ENCODE measurements at regions not wholly inside any gene's neighbourhood (a gene's known extent, or its start where the extent isn't known, plus 50 kb on each side); places are given as distances from the start of the nearest gene placed in this dataset.

GRCh38 chr18:55857409-55857808 lies 269.4 kb upstream of the TCF4 start:
- Histone ChIP-seq H3K27ac (ENCODE audit: extremely low read depth, low read depth, low read length) (no peak overlapping the region), H3K9me3 (ENCODE audit: control insufficient read depth, insufficient read depth, low read depth, low read length) (no peaks in the 10 kb centered on the region), H3K4me1 (ENCODE audit: control insufficient read depth, insufficient read depth, low read length) (0 out of 2 replicates have a peak, but pooled peaks cover 5% of the 10 kb centered on the region), H3K36me3 (ENCODE audit: control insufficient read depth in 2 of 2, insufficient read depth in 1 of 2, low read length in 2 of 2) (no peaks in the 10 kb centered on the region), H3K4me3 (ENCODE audit: low read depth, low read length) (no peak overlapping the region)
- ChIA-PET CTCF (no interaction called here), POLR2A (no interaction called here)
- TF ChIP-seq FEZF1 (tag by site-specific recombination; IDR thresholded peaks at IDR 0.05) (no peak), HOXC10 (CRISPR knock-in tag; IDR thresholded peaks at IDR 0.05) (no peak)
- TF ChIP-seq, protein P1, sequence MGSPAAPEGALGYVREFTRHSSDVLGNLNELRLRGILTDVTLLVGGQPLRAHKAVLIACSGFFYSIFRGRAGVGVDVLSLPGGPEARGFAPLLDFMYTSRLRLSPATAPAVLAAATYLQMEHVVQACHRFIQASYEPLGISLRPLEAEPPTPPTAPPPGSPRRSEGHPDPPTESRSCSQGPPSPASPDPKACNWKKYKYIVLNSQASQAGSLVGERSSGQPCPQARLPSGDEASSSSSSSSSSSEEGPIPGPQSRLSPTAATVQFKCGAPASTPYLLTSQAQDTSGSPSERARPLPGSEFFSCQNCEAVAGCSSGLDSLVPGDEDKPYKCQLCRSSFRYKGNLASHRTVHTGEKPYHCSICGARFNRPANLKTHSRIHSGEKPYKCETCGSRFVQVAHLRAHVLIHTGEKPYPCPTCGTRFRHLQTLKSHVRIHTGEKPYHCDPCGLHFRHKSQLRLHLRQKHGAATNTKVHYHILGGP (tag by site-specific recombination; IDR thresholded peaks at IDR 0.05): no peak

GRCh38 chr18:55856679-55857078 lies 268.7 kb upstream of the TCF4 start:
- Histone ChIP-seq H3K4me1 (ENCODE audit: control insufficient read depth, insufficient read depth, low read length) (0 out of 2 replicates have a peak, but pooled peaks cover 5% of the 10 kb centered on the region), H3K9me3 (ENCODE audit: control insufficient read depth, insufficient read depth, low read depth, low read length) (no peaks in the 10 kb centered on the region), H3K4me3 (ENCODE audit: low read depth, low read length) (no peak overlapping the region), H3K27ac (ENCODE audit: extremely low read depth, low read depth, low read length) (no peak overlapping the region), H3K36me3 (ENCODE audit: control insufficient read depth in 2 of 2, insufficient read depth in 1 of 2, low read length in 2 of 2) (no peaks in the 10 kb centered on the region)
- TF ChIP-seq ZNF302 (tag by site-specific recombination; IDR thresholded peaks at IDR 0.05; ENCODE audit: low read depth) (no peak), HOXD13 (CRISPR knock-in tag; IDR thresholded peaks at IDR 0.05; ENCODE audit: borderline replicate concordance) (no peak)
- TF ChIP-seq, protein P2, sequence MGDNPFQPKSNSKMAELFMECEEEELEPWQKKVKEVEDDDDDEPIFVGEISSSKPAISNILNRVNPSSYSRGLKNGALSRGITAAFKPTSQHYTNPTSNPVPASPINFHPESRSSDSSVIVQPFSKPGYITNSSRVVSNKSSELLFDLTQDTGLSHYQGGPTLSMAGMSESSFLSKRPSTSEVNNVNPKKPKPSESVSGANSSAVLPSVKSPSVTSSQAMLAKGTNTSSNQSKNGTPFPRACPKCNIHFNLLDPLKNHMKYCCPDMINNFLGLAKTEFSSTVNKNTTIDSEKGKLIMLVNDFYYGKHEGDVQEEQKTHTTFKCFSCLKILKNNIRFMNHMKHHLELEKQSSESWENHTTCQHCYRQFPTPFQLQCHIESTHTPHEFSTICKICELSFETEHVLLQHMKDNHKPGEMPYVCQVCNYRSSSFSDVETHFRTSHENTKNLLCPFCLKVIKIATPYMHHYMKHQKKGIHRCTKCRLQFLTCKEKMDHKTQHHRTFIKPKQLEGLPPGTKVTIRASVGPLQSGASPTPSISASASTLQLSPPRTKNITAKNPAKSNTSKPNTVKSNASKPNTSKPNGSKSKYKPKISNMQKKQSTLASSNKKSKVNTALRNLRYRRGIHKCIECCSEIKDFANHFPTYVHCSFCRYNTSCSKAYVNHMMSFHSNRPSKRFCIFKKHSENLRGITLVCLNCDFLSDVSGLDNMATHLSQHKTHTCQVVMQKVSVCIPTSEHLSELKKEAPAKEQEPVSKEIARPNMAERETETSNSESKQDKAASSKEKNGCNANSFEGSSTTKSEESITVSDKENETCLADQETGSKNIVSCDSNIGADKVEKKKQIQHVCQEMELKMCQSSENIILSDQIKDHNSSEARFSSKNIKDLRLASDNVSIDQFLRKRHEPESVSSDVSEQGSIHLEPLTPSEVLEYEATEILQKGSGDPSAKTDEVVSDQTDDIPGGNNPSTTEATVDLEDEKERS (tag by site-specific recombination; IDR thresholded peaks at IDR 0.05): no peak
- TF ChIP-seq, protein P3, sequence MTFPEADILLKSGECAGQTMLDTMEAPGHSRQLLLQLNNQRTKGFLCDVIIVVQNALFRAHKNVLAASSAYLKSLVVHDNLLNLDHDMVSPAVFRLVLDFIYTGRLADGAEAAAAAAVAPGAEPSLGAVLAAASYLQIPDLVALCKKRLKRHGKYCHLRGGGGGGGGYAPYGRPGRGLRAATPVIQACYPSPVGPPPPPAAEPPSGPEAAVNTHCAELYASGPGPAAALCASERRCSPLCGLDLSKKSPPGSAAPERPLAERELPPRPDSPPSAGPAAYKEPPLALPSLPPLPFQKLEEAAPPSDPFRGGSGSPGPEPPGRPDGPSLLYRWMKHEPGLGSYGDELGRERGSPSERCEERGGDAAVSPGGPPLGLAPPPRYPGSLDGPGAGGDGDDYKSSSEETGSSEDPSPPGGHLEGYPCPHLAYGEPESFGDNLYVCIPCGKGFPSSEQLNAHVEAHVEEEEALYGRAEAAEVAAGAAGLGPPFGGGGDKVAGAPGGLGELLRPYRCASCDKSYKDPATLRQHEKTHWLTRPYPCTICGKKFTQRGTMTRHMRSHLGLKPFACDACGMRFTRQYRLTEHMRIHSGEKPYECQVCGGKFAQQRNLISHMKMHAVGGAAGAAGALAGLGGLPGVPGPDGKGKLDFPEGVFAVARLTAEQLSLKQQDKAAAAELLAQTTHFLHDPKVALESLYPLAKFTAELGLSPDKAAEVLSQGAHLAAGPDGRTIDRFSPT (tag by site-specific recombination; IDR thresholded peaks at IDR 0.05): no peak
- TF ChIP-seq, protein P4, sequence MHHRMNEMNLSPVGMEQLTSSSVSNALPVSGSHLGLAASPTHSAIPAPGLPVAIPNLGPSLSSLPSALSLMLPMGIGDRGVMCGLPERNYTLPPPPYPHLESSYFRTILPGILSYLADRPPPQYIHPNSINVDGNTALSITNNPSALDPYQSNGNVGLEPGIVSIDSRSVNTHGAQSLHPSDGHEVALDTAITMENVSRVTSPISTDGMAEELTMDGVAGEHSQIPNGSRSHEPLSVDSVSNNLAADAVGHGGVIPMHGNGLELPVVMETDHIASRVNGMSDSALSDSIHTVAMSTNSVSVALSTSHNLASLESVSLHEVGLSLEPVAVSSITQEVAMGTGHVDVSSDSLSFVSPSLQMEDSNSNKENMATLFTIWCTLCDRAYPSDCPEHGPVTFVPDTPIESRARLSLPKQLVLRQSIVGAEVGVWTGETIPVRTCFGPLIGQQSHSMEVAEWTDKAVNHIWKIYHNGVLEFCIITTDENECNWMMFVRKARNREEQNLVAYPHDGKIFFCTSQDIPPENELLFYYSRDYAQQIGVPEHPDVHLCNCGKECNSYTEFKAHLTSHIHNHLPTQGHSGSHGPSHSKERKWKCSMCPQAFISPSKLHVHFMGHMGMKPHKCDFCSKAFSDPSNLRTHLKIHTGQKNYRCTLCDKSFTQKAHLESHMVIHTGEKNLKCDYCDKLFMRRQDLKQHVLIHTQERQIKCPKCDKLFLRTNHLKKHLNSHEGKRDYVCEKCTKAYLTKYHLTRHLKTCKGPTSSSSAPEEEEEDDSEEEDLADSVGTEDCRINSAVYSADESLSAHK (tag by site-specific recombination; IDR thresholded peaks at IDR 0.05): no peak
- ChIA-PET CTCF (interaction anchor here (0.9 kb wide), 1 partner anchor 77 kb away, joined by 3 read pairs; no protein-coding TSS in a partner anchor), POLR2A (interaction anchor here (0.5 kb wide), 1 partner anchor 13 kb away, joined by 3 read pairs; no protein-coding TSS in a partner anchor)

- Histone ChIP-seq H3K4me1 (ENCODE audit: control insufficient read depth, insufficient read depth, low read length) (0 out of 2 replicates have a peak, but pooled peaks cover 5% of the 10 kb centered on the region), H3K36me3 (ENCODE audit: control insufficient read depth in 2 of 2, insufficient read depth in 1 of 2, low read length in 2 of 2) (no peaks in the 10 kb centered on the region), H3K9me3 (ENCODE audit: control insufficient read depth, insufficient read depth, low read depth, low read length) (no peaks in the 10 kb centered on the region), H3K4me3 (ENCODE audit: low read depth, low read length) (no peak overlapping the region), H3K27ac (ENCODE audit: extremely low read depth, low read depth, low read length) (no peak overlapping the region)
- CTCF ChIA-PET: interaction anchor here (0.7 to 1.3 kb wide), 3 partner anchors 34 to 231 kb away, joined by 3 read pairs; no protein-coding TSS in a partner anchor
- POLR2A ChIA-PET: interaction anchor here (0.5 kb wide), 1 partner anchor 14 kb away, joined by 3 read pairs; no protein-coding TSS in a partner anchor
- TF ChIP-seq ZNF585B (tag by site-specific recombination; IDR thresholded peaks at IDR 0.05) (no peak), ZNF621 (tag by site-specific recombination; IDR thresholded peaks at IDR 0.05) (no peak), ZNF248 (tag by site-specific recombination; IDR thresholded peaks at IDR 0.05) (no peak), BCL11A (tag by site-specific recombination; IDR thresholded peaks at IDR 0.05; ENCODE audit: low read depth) (no peak), ZNF664 (tag by site-specific recombination; IDR thresholded peaks at IDR 0.05) (no peak), ZNF214 (tag by site-specific recombination; IDR thresholded peaks at IDR 0.05; ENCODE audit: borderline replicate concordance) (no peak), ZSCAN16 (tag by site-specific recombination; IDR thresholded peaks at IDR 0.05) (no peak), EGR2 (tag by site-specific recombination; IDR thresholded peaks at IDR 0.05; ENCODE audit: low read depth) (no peak), ZNF596 (tag by site-specific recombination; IDR thresholded peaks at IDR 0.05) (no peak), RBAK (tag by site-specific recombination; IDR thresholded peaks at IDR 0.05) (no peak), ZNF677 (tag by site-specific recombination; IDR thresholded peaks at IDR 0.05) (no peak), ZNF791 (tag by site-specific recombination; IDR thresholded peaks at IDR 0.05) (no peak)
Measured at GRCh38 chr18:55856229-55856628, 268.2 kb upstream of the TCF4 start.
